ENCODE measurements at regions not wholly inside any gene's neighbourhood (a gene's known extent, or its start where the extent isn't known, plus 50 kb on each side); places are given as distances from the start of the nearest gene placed in this dataset.

GRCh38 chr20:43812216-43812615 lies 85.4 kb upstream of the GTSF1L start:
- no peaks in the 10 kb centered on the region for H3K4me1 ChIP-seq
- H3K9me3 ChIP-seq = peaks cover 0 to 40% (median 12%) of the 10 kb centered on the region in 4 donors
- no peaks in the 10 kb centered on the region for H3K27me3 ChIP-seq
- no peaks in the 10 kb centered on the region for H3K36me3 ChIP-seq
- H3K4me3 ChIP-seq = no peak overlapping the region
- DNase-seq (ENCODE audit: low spot score in 2 of 2) = no peak
- no peak overlapping the region for H3K27ac ChIP-seq
- TF ChIP-seq CTCF (IDR thresholded peaks at IDR 0.05) = no peak
- TF ChIP-seq EP300 (IDR thresholded peaks at IDR 0.05) = no peak
- TF ChIP-seq POLR2A (IDR thresholded peaks at IDR 0.05) = no peak

- Histone ChIP-seq H3K27ac (no peak overlapping the region), H3K27me3 (no peaks in the 10 kb centered on the region), H3K4me3 (no peak overlapping the region), H3K4me1 (no peaks in the 10 kb centered on the region), H3K36me3 (no peaks in the 10 kb centered on the region), H3K9me3 (peaks cover 0 to 65% (median 16%) of the 10 kb centered on the region in 4 donors)
- no peak for TF ChIP-seq CTCF (IDR thresholded peaks at IDR 0.05)
- no peak for TF ChIP-seq POLR2A (IDR thresholded peaks at IDR 0.05)
- no peak for TF ChIP-seq EP300 (IDR thresholded peaks at IDR 0.05)
- no peak for DNase-seq (ENCODE audit: low spot score in 2 of 2)
- 83 to 86% methylated on average over 4 of the region's 4 CpGs for WGBS, 2 donors
These were observed 82.5 kb upstream of the GTSF1L start for GRCh38 chr20:43809206-43809819.

- Histone ChIP-seq H3K27me3 (no peaks in the 10 kb centered on the region), H3K27ac (no peak overlapping the region), H3K9me3 (peaks cover 0 to 63% (median 13%) of the 10 kb centered on the region in 4 donors), H3K4me3 (no peak overlapping the region), H3K36me3 (no peaks in the 10 kb centered on the region), H3K4me1 (no peaks in the 10 kb centered on the region)
- no peak for DNase-seq (ENCODE audit: low spot score in 2 of 2)
- TF ChIP-seq CTCF (IDR thresholded peaks at IDR 0.05) (no peak), POLR2A (IDR thresholded peaks at IDR 0.05) (no peak), EP300 (IDR thresholded peaks at IDR 0.05) (no peak)
- WGBS, 2 donors = 58 to 79% methylated on average over 5 of the region's 5 CpGs
These were observed 78.0 kb upstream of the GTSF1L start for GRCh38 chr20:43804781-43805180.

- no peak for DNase-seq (ENCODE audit: low spot score in 2 of 2)
- H3K36me3 ChIP-seq = no peaks in the 10 kb centered on the region
- H3K27me3 ChIP-seq = no peaks in the 10 kb centered on the region
- no peak overlapping the region for H3K27ac ChIP-seq
- H3K4me1 ChIP-seq = no peaks in the 10 kb centered on the region
- H3K4me3 ChIP-seq = no peak overlapping the region
- H3K9me3 ChIP-seq = peaks cover 0 to 47% (median 7%) of the 10 kb centered on the region in 4 donors
- TF ChIP-seq CTCF (IDR thresholded peaks at IDR 0.05) (no peak), EP300 (IDR thresholded peaks at IDR 0.05) (no peak), POLR2A (IDR thresholded peaks at IDR 0.05) (no peak)
These were observed 76.5 kb upstream of the GTSF1L start for GRCh38 chr20:43803276-43803675.

- WGBS, 2 donors = 73 to 75% methylated on average over 6 of the region's 6 CpGs
- H3K4me3 ChIP-seq = no peak overlapping the region
- H3K4me1 ChIP-seq = no peaks in the 10 kb centered on the region
- TF ChIP-seq EP300 (IDR thresholded peaks at IDR 0.05) (no peak), POLR2A (IDR thresholded peaks at IDR 0.05) (no peak), CTCF (IDR thresholded peaks at IDR 0.05) (no peak)
- no peak for DNase-seq (ENCODE audit: low spot score in 2 of 2)
- H3K27ac ChIP-seq = no peak overlapping the region
- no peaks in the 10 kb centered on the region for H3K27me3 ChIP-seq
- H3K36me3 ChIP-seq = no peaks in the 10 kb centered on the region
- H3K9me3 ChIP-seq = peaks cover 0 to 38% (median 5%) of the 10 kb centered on the region in 4 donors
These were observed 73.4 kb upstream of the GTSF1L start for GRCh38 chr20:43800186-43800585.

Measured in tibial nerve (tissue), 4 donors.